Right lobe of liver (tissue), 6 donors: ENCODE measurements at regions not wholly inside any gene's neighbourhood (a gene's known extent, or its start where the extent isn't known, plus 50 kb on each side); places are given as distances from the start of the nearest gene placed in this dataset.

Experiments used
- ATAC-seq, 4 donors: fragments of 200-7000 bp; cut with Tn5 transposase; one replicate each; pipeline ENCODE4 v1.9.1; 2020; ENCODE audit warnings: mild to moderate bottlenecking in 4 of 4, moderate library complexity in 4 of 4
- DNase-seq, 3 donors: peaks; one replicate each; pipeline ENCODE4 v3.0.0-alpha.2; 2020
- H3K27ac ChIP-seq, 3 donors: fragments of 200-600 bp; one replicate each; pipeline ENCODE4 v1.8.0; 2022
- H3K27me3 ChIP-seq, 2 donors: fragments of 200-600 bp; one replicate each; pipeline ENCODE4 v1.8.0; 2022
- H3K36me3 ChIP-seq, 4 donors: fragments of 200-600 bp; sonication (generic) in 1 of 4; one replicate each; pipeline versions ENCODE4 v1.5.1 to v1.8.0; 2017 to 2022; ENCODE audit warnings: control low read depth in 1 of 4
- H3K4me1 ChIP-seq, 4 donors: fragments of 200-600 bp; sonication (generic) in 1 of 4; one replicate each; pipeline versions ENCODE4 v1.5.1 to v1.8.0; 2017 to 2022; ENCODE audit warnings: control low read depth in 1 of 4
- H3K4me3 ChIP-seq, 3 donors: fragments of 200-600 bp; one replicate each; pipeline ENCODE4 v1.8.0; 2022
- H3K9me3 ChIP-seq, 4 donors: fragments of 200-600 bp; sonication (generic) in 1 of 4; one replicate each; pipeline versions ENCODE4 v1.5.1 to v1.8.0; 2017 to 2022; ENCODE audit warnings: control low read depth in 1 of 4
- POLR2A ChIP-seq: fragments of 450-650 bp; IDR thresholded peaks from one replicate; pipeline ENCODE4 v1.6.1; 2017; ENCODE audit warnings: antibody characterized with exemption, mild to moderate bottlenecking
- WGBS: methylation state at CpG from one replicate; pipeline ENCODE4 v1.1.6; 2018; ENCODE audit warnings: low coverage, low lambda C conversion rate; ENCODE audit not compliant: insufficient coverage; ENCODE audit errors: missing lambda C conversion rate; 5-methylcytosine and 5-hydroxymethylcytosine counted together
- intact Hi-C, 2 donors: fragments of 100-400 bp; cut with DNase I; formaldehyde crosslinking; loops; one replicate each; pipeline versions ENCODE4 v1.11.2 to v1.14.1; 2022
- TF ChIP-seq, protein P1 (sequence below), 4 donors: fragments of 200-600 bp in 3 of 4; fragments of 450-650 bp in 1 of 4; IDR thresholded peaks; one replicate each; pipeline versions ENCODE4 v1.5.1 to v1.8.0; 2016 to 2022; ENCODE audit warnings: antibody characterized with exemption in 4 of 4, mild to moderate bottlenecking in 2 of 4
- donor health status: DM: no; HTN: yes; CAD: no.
- donor health status: DM: no; HTN: no; CAD: no.
- donor health status: DM: no; HTN: no; CAD: no.
- donor health status: DM: no; HTN: yes; CAD: no.
- donor health status: DM: no; HTN: yes; CAD: no.

DNA sequence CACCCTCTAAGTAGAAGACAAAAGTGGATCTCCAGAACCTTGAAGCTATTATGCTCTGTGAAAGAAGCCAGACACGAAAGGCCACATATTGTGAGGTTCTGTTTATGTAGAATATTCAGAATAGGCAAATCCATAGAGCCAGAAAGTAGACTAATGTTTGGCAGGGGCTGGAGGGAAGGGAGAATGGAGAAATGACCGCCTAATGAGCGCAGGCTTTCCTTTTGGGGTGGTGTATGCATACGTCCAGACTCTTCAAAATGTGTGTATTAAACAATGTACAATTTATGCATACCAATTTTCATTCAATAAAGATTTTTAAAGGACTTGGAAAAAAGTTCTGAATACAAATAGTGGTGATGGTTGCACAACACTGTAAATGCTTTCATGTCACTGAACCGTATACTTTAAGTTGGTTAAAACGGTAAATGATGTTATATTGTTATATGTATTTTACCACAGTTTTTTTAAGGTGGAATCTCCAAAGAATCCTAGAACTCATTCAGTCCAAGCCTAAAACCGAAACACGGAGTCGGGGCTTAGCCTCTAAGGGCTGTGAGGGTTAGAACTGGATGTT is 397.4 kb downstream of the SOX9 start:
- no peak overlapping the region for H3K27ac ChIP-seq
- intact Hi-C loops, result no loop called here
- H3K9me3 ChIP-seq, result no peaks in the 10 kb centered on the region
- DNase-seq, result no peak
- TF ChIP-seq POLR2A, result no peak
- TF ChIP-seq, protein P1, sequence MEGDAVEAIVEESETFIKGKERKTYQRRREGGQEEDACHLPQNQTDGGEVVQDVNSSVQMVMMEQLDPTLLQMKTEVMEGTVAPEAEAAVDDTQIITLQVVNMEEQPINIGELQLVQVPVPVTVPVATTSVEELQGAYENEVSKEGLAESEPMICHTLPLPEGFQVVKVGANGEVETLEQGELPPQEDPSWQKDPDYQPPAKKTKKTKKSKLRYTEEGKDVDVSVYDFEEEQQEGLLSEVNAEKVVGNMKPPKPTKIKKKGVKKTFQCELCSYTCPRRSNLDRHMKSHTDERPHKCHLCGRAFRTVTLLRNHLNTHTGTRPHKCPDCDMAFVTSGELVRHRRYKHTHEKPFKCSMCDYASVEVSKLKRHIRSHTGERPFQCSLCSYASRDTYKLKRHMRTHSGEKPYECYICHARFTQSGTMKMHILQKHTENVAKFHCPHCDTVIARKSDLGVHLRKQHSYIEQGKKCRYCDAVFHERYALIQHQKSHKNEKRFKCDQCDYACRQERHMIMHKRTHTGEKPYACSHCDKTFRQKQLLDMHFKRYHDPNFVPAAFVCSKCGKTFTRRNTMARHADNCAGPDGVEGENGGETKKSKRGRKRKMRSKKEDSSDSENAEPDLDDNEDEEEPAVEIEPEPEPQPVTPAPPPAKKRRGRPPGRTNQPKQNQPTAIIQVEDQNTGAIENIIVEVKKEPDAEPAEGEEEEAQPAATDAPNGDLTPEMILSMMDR (IDR thresholded peaks at IDR 0.05), result no peak
- no peak for ATAC-seq
- H3K36me3 ChIP-seq, result no peaks in the 10 kb centered on the region
- no peak overlapping the region for H3K4me3 ChIP-seq
- H3K4me1 ChIP-seq, result peaks cover 0 to 20% (median 0%) of the 10 kb centered on the region in 4 donors
- 56% methylated on average over 9 of the region's 9 CpGs for WGBS
- no peaks in the 10 kb centered on the region for H3K27me3 ChIP-seq

DNA sequence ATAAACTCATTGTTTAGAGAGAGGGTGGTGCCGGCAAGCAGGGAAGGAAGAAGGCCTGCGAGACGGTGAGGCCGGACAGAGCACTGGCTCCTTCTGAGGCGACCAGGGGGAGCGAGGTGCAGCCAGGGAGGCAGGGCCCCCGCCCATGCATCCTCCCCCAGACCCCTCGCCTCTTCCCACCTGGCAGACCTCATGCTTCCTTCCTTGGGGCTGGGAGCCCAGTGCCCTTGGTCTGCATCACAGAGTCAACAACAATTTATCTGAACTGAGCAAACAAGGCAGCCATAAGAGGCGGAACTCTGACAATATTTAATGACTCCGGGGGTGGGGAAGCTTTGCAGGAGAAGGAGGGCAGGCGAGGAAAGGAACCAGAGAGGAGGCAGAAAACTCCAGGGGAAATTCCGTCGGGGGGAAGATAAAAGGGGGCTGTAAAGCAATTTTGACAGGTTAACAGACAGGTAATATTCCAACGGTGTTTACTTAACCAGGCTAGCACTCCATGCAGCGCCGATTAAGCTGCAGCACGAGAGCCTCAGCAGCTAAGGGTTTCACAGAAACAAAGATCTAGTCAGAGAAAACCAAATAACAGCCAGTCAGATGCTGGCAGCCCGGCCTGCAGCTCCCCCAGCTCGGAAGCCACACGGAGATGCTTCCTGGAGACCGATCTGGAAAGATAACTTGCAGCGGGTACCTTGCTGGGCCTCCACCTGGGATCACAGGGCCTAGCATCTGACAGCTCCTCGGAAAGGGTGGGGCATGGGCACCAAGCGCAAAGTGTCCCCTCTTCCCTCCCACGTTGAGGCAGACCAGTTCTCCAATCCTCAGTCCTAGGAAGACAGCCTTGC is 398.2 kb downstream of the SOX9 start:
- H3K27me3 ChIP-seq, result no peaks in the 10 kb centered on the region
- DNase-seq, result no peak
- no peak overlapping the region for H3K27ac ChIP-seq
- H3K4me3 ChIP-seq, result no peak overlapping the region
- intact Hi-C loops, result no loop called here
- H3K36me3 ChIP-seq, result no peaks in the 10 kb centered on the region
- peaks cover 0 to 20% (median 0%) of the 10 kb centered on the region in 4 donors for H3K4me1 ChIP-seq
- no peaks in the 10 kb centered on the region for H3K9me3 ChIP-seq
- WGBS, result 16% methylated on average over 12 of the region's 25 CpGs
- peak; percentile 36 to 81 (median 43) for ATAC-seq
- TF ChIP-seq POLR2A, result no peak
- TF ChIP-seq, protein P1 (IDR thresholded peaks at IDR 0.05), result no peak

DNA sequence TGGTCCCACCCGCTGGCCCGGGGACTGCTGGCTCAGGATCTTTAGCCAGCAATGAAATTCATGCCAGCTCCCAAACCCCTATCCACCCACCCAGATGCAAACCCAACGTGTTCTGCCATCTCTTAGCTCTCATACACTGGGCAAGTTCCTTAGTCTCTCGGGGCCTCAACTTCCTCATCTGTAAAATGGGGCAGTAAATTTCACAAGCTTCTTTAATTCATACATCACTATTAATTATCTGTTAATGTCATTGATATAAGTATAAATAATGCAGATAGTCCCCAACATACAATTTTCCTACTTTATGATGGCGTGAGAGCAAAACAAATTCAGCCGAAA is 398.7 kb downstream of the SOX9 start:
- no peaks in the 10 kb centered on the region for H3K27me3 ChIP-seq
- 71% methylated on average over 5 of the region's 6 CpGs for WGBS
- H3K4me1 ChIP-seq, result peaks cover 0 to 20% (median 0%) of the 10 kb centered on the region in 4 donors
- ATAC-seq (no peak), DNase-seq (no peak)
- H3K9me3 ChIP-seq, result no peaks in the 10 kb centered on the region
- intact Hi-C loops, result no loop called here
- H3K36me3 ChIP-seq, result no peaks in the 10 kb centered on the region
- no peak overlapping the region for H3K4me3 ChIP-seq
- no peak overlapping the region for H3K27ac ChIP-seq
- TF ChIP-seq, protein P1 (IDR thresholded peaks at IDR 0.05), result no peak
- TF ChIP-seq POLR2A, result no peak

DNA sequence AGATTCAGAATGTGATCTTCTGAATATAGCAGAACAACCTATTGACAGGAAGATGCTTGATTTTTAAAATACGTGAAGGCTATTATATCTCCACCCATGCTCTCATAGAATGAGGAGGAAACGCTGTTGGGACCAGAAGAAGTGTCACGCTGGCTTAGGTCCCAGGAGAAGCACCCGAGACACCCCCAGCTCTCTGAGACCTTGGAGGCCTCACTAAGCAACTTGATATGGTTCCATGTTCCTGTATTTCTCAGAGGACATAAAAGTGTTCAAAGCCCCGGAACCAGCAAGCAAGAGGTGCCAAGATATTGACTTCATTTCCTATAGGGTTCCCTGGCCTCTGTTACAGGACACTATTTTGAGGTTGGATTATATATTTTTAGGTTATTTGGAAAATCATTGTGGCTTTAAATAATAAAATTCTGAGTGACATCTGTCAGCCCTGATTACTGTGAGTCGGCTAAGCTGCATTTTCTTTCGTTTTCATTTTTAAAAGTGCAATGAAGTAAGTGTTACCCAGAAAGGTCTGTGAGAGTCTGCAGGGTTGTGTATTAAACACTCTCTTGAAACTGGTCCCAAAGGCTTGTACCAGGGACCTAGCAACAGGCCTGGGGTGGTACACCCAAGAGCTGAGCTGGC is 400.0 kb downstream of the SOX9 start:
- Histone ChIP-seq H3K27me3 (no peaks in the 10 kb centered on the region), H3K36me3 (no peaks in the 10 kb centered on the region), H3K27ac (no peak overlapping the region), H3K9me3 (no peaks in the 10 kb centered on the region), H3K4me1 (peaks cover 0 to 20% (median 0%) of the 10 kb centered on the region in 4 donors), H3K4me3 (no peak overlapping the region)
- DNase-seq (no peak), ATAC-seq (no peak)
- TF ChIP-seq, protein P1 (IDR thresholded peaks at IDR 0.05), result no peak
- TF ChIP-seq POLR2A, result no peak
- intact Hi-C loops, result no loop called here
- WGBS, result 75% methylated on average over 7 of the region's 7 CpGs
